Upper lobe of right lung (tissue), 1 donor: ENCODE measurements at regions not wholly inside any gene's neighbourhood (a gene's known extent, or its start where the extent isn't known, plus 50 kb on each side); places are given as distances from the start of the nearest gene placed in this dataset.

Source experiments
- ATAC-seq: fragments of 200-7000 bp; cut with Tn5 transposase; one replicate; pipeline ENCODE4 v1.9.1; 2020; ENCODE audit warnings: mild to moderate bottlenecking, moderate library complexity
- DNase-seq: peaks from one replicate; pipeline ENCODE4 v3.0.0-alpha.2; 2020
- H3K27ac ChIP-seq: fragments of 200-600 bp; one replicate; pipeline ENCODE4 v1.8.0; 2022
- H3K27me3 ChIP-seq: fragments of 200-600 bp; one replicate; pipeline ENCODE4 v1.8.0; 2022; ENCODE audit warnings: mild to moderate bottlenecking
- H3K36me3 ChIP-seq: fragments of 200-600 bp; one replicate; pipeline ENCODE4 v1.8.0; 2022
- H3K4me1 ChIP-seq: fragments of 200-600 bp; one replicate; pipeline ENCODE4 v1.8.0; 2022
- H3K4me3 ChIP-seq: fragments of 200-600 bp; one replicate; pipeline ENCODE4 v1.8.0; 2022; ENCODE audit warnings: mild to moderate bottlenecking
- H3K9me3 ChIP-seq: fragments of 200-600 bp; one replicate; pipeline ENCODE4 v1.8.0; 2022
- intact Hi-C: fragments of 100-400 bp; cut with DNase I; formaldehyde crosslinking; loops from one replicate; pipeline ENCODE4 v1.11.0; 2022
- TF ChIP-seq, protein P1 (sequence below): fragments of 200-600 bp; IDR thresholded peaks from one replicate; pipeline ENCODE4 v1.8.0; 2022; ENCODE audit warnings: antibody characterized with exemption
- donor health status: DM: no; HTN: yes; CAD: no; lungs with severe emphysema.

DNA sequence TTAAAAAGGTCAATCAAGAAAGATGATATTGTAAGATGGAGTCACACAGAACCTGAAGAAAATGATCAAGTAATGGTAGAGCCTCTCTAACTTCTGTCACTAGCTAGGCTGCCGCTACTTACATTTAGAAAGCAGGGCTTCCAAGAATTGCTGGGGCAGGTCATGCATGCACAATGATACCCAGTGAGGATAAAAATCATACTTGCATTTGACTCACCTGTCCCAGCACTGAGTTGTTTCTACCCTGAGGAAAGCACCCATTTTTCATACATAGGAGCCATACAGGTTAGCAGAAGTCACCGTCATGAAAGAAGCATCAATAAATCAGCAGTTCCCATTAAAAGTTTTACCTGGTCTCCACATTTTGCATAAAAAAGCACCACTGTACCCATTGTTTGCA is 662.3 kb upstream of the FANCL start:
- H3K4me3 ChIP-seq, result no peak overlapping the region
- H3K9me3 ChIP-seq, result no peaks in the 10 kb centered on the region
- peaks cover 7% of the 10 kb centered on the region for H3K27me3 ChIP-seq
- DNase-seq (no peak), ATAC-seq (no peak)
- intact Hi-C loops, result no loop called here
- H3K27ac ChIP-seq, result no peak overlapping the region
- no peaks in the 10 kb centered on the region for H3K4me1 ChIP-seq
- TF ChIP-seq, protein P1, sequence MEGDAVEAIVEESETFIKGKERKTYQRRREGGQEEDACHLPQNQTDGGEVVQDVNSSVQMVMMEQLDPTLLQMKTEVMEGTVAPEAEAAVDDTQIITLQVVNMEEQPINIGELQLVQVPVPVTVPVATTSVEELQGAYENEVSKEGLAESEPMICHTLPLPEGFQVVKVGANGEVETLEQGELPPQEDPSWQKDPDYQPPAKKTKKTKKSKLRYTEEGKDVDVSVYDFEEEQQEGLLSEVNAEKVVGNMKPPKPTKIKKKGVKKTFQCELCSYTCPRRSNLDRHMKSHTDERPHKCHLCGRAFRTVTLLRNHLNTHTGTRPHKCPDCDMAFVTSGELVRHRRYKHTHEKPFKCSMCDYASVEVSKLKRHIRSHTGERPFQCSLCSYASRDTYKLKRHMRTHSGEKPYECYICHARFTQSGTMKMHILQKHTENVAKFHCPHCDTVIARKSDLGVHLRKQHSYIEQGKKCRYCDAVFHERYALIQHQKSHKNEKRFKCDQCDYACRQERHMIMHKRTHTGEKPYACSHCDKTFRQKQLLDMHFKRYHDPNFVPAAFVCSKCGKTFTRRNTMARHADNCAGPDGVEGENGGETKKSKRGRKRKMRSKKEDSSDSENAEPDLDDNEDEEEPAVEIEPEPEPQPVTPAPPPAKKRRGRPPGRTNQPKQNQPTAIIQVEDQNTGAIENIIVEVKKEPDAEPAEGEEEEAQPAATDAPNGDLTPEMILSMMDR, result no peak
- H3K36me3 ChIP-seq, result no peaks in the 10 kb centered on the region

DNA sequence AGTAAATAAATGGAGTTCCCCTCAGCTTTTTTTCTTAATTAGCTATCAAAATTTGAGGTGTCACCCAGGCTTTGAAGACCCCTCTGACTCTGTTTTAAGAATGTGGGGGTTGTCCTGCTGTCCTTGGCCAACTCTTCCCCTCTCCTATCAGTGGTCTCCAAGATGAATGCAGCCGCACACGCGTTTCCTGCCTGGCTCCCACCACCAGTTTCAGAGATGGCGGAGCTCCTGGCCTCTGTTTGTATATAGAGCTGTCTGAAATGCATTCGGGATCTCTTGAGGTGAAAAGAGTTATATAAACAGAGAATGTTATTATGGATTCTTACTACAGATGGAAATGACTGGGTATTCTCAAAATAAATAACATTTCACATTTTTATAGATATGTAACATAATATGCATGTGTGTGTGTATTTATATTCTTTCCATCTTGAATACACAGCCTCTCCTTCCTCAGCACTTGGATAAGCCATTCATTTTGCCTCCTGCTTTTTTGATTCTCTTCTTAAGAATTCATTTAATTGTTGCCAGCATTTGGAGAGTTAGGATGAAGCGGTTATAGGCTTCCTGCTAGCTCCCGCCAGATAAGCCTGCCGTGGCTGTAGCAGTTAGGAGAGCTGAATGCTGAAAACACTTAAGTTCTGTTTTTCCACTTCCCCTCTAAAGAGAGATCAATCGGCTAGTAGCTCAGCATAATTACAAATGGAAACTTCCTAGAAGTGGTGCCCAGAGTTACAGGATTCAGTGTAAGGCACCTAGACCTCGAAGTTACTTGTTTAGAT is 659.3 kb upstream of the FANCL start:
- no peak for ATAC-seq
- intact Hi-C loops, result no loop called here
- Histone ChIP-seq H3K9me3 (no peaks in the 10 kb centered on the region), H3K27ac (no peak overlapping the region), H3K4me3 (no peak overlapping the region), H3K36me3 (no peaks in the 10 kb centered on the region), H3K4me1 (no peaks in the 10 kb centered on the region), H3K27me3 (peaks cover 7% of the 10 kb centered on the region)
- TF ChIP-seq, protein P1, result no peak
- no peak for DNase-seq

DNA sequence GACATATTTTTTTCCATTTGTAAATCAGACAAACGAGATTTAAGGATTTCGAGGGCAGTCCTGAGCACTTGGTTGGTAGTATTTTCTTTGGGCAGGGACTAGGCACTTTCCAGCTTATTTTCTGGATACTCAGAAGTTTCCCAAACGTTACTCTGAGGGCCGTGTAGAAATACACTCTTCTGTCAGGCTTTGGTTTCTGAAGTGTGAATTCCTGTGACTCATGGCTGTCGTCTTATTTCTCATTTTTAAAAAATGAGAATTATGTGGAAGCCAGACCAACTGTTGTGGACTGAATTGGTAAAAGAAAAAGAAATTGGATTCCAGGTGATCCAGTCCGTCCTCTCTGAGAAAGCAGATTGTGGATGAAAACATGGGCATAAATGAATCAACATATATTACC is 658.6 kb upstream of the FANCL start:
- DNase-seq, result no peak
- H3K9me3 ChIP-seq, result no peaks in the 10 kb centered on the region
- H3K4me1 ChIP-seq, result no peaks in the 10 kb centered on the region
- no peak for ATAC-seq
- intact Hi-C loops, result no loop called here
- no peak overlapping the region for H3K27ac ChIP-seq
- TF ChIP-seq, protein P1, result no peak
- H3K36me3 ChIP-seq, result no peaks in the 10 kb centered on the region
- H3K27me3 ChIP-seq, result peaks cover 7% of the 10 kb centered on the region
- H3K4me3 ChIP-seq, result no peak overlapping the region

DNA sequence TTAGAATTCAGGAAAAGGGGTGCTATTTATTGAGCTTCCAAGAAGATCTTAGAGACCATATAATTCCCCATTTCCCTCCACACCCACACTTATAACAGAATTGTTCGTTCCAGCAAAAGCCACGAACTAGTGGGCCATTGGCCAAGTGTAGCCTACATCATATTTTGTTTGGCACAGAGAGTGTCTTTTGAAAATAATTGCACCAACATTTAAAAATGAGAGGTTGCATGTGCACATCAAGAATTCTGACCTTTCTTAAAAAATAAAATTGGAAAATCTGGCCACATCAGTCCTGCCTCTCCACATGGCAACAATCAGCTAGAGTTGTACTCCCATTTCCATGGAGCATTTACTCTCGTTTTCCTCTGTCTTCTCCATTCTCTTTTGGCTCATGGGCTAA is 655.5 kb upstream of the FANCL start:
- DNase-seq (no peak), ATAC-seq (no peak)
- H3K27me3 ChIP-seq, result peaks cover 7% of the 10 kb centered on the region
- no peak overlapping the region for H3K4me3 ChIP-seq
- H3K4me1 ChIP-seq, result no peaks in the 10 kb centered on the region
- intact Hi-C loops, result no loop called here
- H3K36me3 ChIP-seq, result no peaks in the 10 kb centered on the region
- H3K27ac ChIP-seq, result no peak overlapping the region
- TF ChIP-seq, protein P1, result no peak
- no peaks in the 10 kb centered on the region for H3K9me3 ChIP-seq

DNA sequence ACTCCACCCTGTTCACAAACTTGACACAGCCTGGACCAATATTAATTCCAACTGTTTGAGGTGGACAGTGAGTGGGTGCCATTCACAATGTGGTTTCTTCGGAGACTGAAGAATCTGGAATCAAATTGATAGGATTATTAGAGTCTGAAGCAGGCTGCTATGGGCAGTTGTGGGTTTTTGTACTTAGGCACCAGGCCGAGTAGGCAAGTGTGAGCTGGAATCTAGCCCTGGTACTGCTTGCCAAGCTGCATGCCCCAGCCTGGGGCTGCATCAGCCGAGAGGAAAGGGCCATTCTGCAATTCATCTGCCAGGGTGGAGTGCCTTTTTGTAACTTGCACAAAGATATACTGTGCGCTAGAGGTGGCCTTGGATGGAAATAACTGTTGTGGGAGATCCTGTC is 654.7 kb upstream of the FANCL start:
- Histone ChIP-seq H3K27me3 (peaks cover 7% of the 10 kb centered on the region), H3K4me3 (no peak overlapping the region), H3K36me3 (no peaks in the 10 kb centered on the region), H3K9me3 (no peaks in the 10 kb centered on the region), H3K27ac (no peak overlapping the region), H3K4me1 (no peaks in the 10 kb centered on the region)
- DNase-seq (no peak), ATAC-seq (no peak)
- intact Hi-C loops, result no loop called here
- TF ChIP-seq, protein P1, result no peak
